Cerebellar cortex (tissue), 1 donor: ENCODE measurements at regions not wholly inside any gene's neighbourhood (a gene's known extent, or its start where the extent isn't known, plus 50 kb on each side); places are given as distances from the start of the nearest gene placed in this dataset.
"Not testable (repeated sequence)": the region's sequence is repeated elsewhere in the genome, so short reads cannot be mapped to it uniquely, and the experiment has no call there.

ENCODE experiments used
- DNase-seq: peaks from one replicate; pipeline ENCODE4 v3.0.0-alpha.2; 2015; ENCODE audit warnings: low spot score

DNA sequence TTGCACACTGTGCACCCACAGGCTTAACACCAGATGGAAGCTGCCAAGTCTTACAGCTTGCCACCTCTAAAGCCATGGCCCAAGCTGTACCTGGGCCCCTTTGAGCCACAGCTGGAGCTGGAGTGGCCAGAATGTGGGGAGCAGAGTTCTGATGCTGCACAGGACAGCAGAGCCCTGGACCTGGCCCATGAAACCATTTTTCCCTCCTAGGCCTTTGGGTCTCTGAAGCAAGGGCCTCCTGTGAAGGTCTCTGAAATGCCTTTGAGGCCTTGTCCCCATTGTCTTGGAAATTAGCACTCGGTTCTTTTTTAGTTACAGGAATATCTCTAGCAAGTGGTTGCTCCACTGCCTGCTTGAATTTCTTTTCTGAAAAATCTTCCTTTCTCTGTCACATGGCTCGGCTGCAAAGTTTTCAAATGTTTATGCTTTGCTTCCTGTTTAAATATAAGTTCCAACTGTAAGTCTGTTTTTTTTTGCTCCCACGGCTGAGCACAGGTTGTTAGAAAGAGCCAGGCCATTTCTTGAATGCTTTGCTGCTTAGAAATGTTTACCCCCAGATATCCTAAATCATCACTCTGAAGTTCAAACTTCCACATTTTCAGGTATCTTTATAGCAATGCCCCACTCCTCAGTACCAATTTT, 156.8 kb upstream of the GORAB start:
- DNase-seq, result no peak

DNA sequence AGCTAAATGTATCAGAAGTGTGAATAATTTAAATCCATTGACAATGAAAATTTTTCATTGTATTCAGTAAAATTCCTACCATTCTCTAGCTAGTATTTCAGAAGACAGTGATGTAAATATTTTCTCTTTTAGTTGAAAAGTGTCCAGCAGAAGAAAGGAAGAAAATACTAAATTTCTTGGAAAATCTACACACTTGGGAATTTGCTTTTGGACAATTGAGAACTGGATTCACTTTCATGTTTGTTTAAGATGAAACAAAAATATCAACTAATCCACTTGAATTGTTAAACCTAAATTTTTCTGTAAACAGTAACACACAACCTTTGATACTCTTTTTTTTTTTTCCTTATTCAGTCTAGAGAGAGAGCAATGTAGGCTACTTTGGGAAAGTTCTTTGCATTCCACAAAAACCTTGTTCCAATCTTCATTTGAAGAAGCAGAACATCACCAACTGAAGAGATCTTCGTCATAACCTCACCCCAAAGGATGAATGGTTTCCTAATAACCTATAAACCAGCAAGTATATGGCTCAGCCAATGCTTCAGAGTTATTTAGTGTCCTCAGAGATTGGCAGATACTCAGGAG, 155.1 kb upstream of the GORAB start:
- no peak for DNase-seq

DNA sequence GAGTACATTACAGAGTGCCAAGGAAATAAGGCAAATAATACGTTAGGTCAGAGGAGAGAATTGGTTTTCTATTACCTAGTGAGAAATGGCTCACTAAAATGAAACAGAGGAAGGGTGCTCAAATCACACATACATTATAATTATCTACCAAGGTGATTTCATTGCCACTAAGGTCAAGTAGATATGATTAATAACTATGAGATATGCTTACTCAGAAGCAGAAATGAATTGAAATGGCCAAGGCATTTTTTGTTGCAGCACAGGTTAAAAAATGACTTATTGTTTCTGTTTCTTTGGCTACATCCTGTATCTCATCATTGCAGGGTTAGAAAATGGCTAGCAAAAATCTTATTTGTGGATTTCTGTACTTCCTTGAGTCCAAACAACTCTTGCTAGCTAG, 154.5 kb upstream of the GORAB start:
- DNase-seq, result no peak

DNA sequence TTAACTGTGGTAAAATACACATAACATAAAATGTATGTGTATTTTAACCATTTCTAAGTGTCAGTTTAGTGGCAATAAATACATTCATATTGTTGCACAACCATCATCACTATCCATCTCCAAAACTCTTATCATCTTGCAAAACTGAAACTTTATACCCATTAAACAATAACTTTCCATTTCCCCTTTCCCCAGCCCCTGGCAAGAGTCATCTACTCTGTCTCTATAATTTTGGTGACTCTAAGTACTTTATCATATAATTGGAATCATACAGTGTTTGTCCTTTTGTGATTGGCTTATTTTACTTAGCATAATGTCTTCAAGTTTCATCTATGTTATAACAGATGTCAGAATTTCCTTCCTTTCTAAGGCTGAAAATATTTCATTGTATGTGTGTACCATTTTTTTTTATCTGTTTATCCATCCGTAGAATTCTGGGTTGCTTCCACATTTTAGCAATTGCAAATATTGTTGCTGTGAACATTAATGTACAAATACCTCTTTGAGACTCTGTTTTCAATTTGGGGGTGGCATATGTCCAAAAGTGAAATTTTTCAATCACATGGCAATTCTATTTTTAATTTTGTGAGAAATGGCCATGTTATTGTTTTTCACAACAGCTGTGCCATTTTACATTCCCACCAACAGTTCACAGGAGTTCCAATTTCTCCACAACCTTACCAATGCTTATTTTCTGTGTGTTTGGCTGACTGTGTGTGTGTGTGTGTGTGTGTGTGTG, 153.9 kb upstream of the GORAB start:
- DNase-seq, result no peak

DNA sequence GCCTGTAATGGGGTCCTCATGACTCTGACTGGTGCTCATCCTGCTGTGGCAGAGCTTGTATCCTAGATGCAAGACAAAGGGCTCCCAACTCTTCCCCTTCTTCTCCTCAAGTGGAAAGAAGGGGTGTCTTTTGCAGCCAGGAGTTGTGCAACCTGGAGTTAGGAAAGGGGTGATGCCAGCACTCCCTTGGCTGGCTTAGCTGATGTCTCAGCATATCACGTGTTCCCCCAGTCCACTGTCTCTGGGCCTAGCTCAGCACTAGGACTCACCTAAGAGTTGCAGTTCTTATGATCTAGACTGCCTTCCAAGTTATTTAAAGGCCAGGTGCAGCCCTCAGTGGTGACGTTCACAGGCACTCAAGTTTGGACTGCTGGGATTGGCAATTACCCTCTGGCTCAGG, 146.2 kb upstream of the GORAB start:
- no peak for DNase-seq

DNA sequence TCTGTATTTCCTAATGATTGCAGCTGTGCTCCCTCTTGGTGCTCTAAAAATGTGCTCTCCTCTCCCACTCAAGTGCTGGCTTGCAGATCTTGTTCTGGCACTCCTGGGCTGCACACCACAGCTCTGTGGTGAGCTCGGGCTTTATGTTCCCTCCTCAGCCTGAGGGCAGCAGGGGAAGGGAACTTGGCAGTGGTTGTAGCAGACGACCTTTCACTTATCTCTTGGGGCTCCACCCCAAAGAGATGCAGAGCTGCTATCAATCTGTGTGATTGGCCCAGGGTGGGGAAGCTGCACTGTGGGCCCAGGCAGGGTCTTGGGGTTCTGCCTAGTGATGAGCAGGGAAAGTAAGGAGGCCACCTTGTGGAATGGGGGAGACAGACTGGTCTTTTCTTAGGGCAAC, 143.5 kb upstream of the GORAB start:
- no peak for DNase-seq

DNA sequence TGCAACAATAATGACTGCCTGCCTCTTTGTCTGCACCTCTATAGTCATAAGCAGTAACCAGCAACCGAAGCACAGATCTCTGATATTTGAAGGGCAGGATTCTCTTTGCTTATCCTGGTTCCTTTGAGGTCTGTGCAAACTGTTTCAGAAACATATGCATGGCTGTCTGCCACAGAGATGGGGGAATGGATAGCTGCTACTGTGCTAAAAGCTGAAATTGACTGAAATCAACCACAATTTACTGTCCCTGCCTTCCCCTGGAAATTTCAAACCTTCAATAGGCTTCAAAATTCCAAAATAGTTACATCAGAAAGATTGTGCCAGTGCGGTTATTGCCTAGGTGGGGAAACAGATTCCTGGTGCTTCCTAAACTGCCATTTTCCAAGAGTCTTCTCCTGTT, 136.8 kb upstream of the GORAB start:
- no peak for DNase-seq

DNA sequence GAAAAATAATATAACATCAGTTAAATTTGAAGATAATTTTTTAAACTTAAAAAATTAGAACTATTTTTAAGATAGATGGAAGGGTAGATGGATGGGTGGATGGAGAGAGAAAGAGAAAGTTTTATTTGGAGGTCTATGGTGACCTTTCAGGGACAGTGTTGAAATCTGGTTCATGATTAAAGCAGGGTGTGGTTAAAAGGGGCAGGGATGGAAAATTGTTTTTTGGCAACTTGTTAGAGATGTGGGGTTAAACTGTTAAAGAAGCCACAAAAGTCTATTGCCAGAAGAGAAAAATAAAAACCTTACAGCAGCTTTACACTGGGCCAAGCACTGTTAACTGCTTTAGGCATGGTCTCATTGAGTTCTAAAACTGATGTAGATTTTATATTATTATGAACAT, 134.9 kb upstream of the GORAB start:
- no peak for DNase-seq

DNA sequence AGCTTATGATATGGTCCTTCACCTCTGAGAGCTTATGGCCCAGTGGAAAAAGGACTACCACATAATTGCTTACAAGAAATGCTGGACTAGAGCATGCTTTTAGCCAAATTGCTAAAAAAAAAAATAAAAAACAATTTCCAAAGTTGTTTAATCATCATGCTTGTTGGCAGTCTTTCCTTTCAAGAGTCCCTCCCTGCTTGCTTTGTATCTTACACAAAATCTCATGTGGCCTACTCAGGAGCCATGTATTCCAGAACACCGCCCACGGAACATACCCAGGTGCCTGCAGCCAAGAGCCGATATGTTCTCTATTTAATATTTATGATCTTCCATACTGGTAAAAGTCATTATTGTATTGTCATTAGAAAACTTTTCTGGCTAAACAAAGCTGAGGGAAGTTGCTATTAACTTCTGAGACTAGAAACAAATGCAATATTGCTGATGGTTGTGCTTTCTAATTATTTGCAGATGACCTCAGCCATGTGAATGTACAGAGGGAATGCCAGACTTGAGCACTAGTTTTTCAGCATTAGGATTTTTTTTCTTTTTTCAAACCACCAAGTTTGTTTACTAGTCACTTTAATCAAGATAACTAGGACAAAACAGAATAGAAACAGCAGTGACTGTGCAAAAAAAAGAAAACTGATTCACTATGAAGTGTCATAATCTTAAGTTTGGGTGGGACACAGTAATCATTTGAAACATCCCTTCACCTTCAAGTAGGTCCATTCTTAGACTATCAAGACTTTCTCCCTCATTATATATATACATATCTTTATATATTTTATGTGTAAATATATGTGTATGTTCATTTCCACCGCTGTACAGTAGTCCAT, 129.3 kb upstream of the GORAB start:
- DNase-seq, result no peak

DNA sequence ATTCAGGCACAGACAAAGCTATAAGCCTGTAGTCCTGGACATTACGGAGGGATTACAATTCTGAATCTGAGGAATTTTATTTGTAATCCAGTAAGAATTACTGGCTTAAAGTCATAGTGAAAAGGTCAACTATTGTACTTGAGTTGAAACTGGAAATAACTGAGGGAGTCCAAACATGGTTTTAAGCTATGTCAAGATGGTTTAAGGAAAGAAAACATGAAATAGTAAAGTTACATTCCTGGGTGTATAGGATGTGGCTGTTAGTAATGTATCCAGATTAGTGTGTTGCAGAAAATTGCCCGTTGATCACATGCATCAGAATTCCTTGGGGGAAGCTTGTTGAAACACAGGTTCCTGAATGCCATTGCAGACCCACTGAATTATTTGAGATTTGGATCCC, 124.8 kb upstream of the GORAB start:
- no peak for DNase-seq

DNA sequence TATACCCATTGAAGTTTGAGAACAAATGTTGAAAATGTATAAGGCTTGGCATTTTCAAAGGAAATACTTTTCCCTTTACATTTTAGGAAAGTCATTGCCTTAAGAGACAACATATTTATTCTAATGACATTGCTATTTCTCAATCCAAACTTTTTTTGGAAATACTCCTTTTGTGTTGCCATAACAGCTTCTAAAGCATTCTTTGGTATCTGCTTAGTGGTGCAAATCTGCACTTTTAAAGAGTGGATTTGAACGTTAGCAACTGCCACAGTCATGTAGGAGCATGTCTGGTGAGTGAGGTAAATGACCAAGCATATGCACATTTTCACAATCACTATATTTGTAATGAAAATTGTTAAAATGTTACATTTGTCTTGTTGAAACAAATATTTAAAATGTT, 124.4 kb upstream of the GORAB start:
- DNase-seq, result no peak

DNA sequence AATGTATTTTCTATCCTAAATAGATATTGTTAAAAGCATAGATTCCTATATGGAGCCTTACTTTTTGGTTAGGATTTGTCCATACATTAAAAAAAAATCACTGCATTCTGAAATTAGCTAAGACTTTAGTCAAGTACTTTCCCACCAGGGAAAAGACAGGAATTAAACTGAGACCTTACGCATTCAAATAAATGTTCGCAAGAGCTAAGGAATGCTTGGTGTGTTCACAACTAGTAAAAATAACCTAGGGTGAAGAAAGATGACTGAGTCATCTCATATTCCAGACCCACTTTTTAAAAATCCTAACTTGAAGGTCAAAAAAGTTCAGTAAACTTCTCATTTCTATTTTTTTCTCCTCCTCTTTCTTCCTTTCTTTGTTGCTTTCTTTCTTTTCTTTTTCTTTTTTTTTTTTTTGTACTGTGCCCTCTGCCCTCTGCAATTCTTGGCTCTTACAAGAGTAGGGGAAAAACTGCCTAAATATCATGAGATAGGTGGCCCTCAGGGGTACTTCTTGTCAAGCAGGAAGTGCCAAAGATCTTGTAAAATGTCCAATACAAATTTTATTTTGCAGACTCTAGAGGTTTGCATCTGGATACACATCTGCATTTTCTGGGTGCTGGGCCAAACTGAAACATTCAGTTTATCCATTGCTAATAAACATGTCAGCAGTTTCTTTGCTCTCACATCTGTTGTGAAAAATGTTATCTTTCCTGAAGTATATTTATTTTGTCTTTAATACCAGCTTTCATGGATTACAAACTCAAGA, 121.4 kb upstream of the GORAB start:
- no peak for DNase-seq

DNA sequence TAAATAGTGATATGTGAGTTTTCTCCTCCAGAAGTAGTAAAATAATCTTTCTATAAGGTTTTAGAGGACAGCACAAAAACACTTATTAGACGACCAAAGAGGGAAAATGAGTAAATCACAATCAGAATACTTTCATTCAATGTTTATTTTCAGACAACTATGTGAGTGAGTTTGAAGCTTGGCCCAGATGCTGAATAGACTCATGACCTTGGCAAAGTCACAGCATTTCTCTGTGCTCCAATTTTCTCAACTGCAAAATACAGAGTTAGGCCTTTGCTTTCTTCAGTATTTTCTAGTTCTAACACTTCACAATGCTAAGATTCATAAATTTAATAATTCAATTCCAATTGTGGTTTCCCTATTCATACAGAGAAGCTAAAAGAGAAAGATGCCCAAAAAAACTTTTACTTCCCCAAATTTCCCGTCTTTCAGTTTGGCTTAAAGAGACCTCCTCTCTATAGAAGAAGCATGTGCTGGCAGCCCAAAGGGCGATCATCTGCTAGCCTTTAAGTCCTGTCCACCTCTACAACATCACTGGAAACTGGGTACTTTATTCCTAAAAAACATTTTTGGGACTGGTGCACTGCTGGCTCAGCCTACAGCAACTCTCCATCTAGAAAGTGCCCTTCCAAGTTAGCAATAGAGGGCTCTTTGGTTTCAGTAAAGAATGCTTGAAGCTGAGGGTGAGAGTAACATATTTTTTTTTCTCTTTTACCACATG, 116.8 kb upstream of the GORAB start:
- DNase-seq, result no peak

DNA sequence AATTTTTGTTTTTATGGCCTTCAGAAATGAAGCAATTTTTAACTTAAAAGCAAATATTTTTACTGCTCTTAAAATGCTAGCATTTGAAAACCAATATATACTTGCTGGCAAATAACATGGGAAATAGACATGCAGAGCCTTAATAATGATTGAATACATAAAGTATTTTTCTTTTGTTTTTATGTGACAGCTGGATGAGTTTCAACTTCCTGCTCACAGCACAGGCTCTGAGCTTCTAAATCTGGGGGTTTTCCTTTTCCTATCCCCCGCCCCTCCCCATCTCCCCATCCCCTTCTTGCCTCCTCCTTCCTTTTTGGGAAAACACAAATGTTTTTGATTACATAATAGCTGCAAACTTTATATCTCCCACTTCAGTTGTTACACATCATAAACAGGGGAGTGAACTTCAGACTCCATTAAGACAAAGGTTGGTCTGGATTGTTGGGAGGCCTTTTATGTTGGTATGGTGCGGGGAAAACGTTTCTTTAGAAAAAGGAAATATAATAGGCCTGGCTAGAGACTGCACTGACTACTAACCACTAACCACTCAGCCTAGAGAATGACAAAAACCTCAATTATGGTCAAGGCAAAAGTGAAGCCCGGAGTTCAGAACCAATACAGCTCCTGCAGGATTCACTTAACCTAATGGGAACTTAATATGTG, 116.1 kb upstream of the GORAB start:
- no peak for DNase-seq

DNA sequence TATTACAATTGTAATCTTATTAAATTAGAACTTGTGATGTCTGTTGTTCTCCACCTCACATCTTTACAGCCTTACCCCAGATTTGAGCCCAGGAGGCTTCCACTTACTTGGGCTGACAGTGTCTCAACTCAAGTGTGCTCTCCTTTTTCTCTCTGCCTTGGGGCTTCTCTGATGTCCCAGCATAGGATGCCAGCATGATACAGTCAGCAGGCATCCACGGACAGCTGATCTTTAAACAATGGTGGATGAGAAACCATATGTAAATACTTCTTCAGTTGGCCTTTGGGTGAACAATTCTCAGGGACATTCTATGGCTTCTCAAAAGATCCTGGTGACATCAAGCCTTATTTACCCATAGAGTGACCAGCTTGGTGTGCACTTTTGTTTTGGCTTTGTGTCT, 107.6 kb upstream of the GORAB start:
- no peak for DNase-seq

DNA sequence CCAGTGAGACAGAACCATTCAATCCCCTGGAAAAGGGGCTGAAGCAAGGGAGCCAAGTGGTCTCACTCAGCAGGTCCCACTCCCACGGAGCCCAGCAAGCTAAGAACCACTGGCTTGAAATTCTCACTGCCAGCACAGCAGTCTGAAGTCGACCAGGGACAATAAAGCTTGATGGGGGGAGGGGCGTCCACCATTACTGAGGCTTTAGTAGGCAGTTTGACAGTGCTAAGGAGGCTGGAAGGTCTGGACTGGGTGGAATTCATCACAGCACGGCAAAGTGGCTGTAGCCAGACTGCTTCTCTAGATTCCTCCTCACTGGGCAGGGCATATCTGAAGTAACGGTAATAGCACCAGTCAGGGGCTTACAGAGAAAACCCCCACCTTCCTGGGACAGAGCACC, 105.4 kb upstream of the GORAB start:
- DNase-seq, result no peak

DNA sequence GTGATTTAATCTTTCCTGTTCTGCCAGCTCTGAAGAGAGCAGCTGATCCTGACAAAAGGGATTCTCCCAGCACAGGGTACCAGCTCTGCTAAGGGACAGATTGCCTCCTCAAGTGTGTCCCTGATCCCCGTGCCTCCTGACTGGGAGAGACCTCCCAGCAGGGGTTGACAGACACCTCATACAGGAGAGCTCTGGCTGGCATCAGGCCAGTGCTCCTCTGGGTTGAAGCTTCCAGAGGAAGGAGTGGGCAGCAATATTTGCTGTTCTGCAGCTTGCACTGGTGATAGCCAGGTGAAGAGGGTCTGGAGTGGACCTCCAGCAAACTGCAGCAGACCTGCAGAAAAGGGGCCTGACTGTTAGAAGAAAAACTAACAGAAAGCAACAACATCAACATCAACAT, 105.0 kb upstream of the GORAB start:
- DNase-seq, result not testable (repeated sequence)

DNA sequence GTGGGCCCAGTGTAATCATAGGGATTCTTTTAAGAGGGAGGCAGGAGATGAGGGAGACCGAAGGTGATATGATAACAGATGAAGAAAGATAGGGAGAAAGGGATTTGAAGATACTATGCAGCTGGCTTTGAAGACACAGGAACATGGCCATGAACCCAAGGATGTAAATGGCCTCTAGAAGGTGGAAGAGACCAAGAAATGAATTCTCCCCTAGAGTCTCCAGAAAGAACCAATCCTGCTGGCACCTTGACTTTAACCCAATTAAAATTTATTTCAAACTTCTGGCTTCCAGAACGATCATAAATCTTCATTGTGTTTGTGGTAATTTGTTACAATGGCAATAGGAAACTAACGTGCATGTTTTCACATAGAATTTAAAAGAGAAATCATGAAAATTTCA, 95.0 kb upstream of the GORAB start:
- no peak for DNase-seq

DNA sequence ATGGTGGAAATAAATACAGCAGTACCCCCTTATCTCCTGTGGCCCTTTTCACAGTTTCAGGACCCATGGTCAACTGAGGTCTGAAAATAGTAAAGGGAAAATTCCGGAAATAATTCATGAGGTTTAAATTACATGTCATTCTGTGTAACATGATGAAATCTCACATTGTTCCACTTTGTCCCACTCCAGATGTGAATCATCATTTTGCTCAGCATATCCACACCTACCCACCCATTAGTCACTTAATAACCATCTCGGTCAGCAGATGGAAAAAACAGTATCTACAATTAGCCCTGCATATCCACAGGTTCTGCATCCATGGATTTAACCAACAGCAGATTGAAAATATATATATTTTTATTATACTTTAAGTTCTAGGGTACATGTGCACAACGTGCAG, 86.9 kb upstream of the GORAB start:
- DNase-seq, result no peak

DNA sequence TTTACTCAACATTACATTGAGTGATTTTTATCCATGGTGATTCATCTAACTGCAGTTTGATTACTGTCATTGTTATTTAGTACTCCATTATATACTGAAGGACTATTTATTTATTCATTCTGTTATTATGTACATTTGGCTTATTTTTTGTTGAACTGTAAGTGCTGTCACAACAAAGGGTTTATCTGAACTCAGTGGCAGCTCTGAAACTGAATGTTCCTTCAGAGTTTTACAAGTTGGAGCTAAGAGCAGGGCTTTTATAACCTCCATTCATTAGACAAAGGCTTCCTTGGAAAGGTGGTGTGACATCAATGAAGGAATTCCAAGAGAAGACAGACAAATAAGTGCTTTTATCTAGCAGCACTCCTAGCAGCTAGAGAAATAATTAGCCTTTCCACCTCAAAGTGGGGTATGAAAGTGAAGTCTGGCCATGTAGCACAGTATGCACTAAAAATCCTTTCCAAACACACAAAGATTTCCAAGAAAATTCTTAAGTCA, 83.3 kb upstream of the GORAB start:
- DNase-seq, result no peak
